Heart right ventricle (tissue), 16 donors: ENCODE measurements at regions not wholly inside any gene's neighbourhood (a gene's known extent, or its start where the extent isn't known, plus 50 kb on each side); places are given as distances from the start of the nearest gene placed in this dataset.

Experiments
- ATAC-seq, 8 donors: fragments of 200-7000 bp; cut with Tn5 transposase; one replicate each; pipeline ENCODE4 v1.9.1; 2020; ENCODE audit warnings: mild to moderate bottlenecking in 8 of 8, moderate library complexity in 8 of 8, moderate number of reproducible peaks in 1 of 8
- DNase-seq, 2 donors: peaks; one replicate each; pipeline ENCODE4 v3.0.0-alpha.2; 2020
- H3K27ac ChIP-seq, 10 donors: fragments of 200-600 bp; sonication (generic) in 2 of 10; one replicate each; pipeline versions ENCODE4 v1.5.0 to v1.8.0; 2020 to 2022; ENCODE audit warnings: mild to moderate bottlenecking in 3 of 10
- H3K27me3 ChIP-seq, 7 donors: fragments of 200-600 bp; one replicate each; pipeline ENCODE4 v1.8.0; 2021 to 2022; ENCODE audit warnings: mild to moderate bottlenecking in 2 of 7
- H3K36me3 ChIP-seq, 9 donors: fragments of 200-600 bp; sonication (generic) in 1 of 9; one replicate each; pipeline versions ENCODE4 v1.5.0 to v1.8.0; 2020 to 2022; ENCODE audit warnings: mild to moderate bottlenecking in 2 of 9
- H3K4me1 ChIP-seq, 9 donors: fragments of 200-600 bp; sonication (generic) in 1 of 9; one replicate each; pipeline versions ENCODE4 v1.5.0 to v1.8.0; 2020 to 2022; ENCODE audit warnings: mild to moderate bottlenecking in 4 of 9
- H3K4me3 ChIP-seq, 10 donors: fragments of 200-600 bp; sonication (generic) in 2 of 10; one replicate each; pipeline versions ENCODE4 v1.5.0 to v1.8.0; 2020 to 2022; ENCODE audit warnings: mild to moderate bottlenecking in 7 of 10, moderate library complexity in 2 of 10
- H3K9me3 ChIP-seq, 11 donors: fragments of 200-600 bp in 10 of 11; sonication (generic) in 2 of 11; one replicate each; pipeline versions ENCODE4 v1.5.0 to v1.8.0; 2013 to 2022; ENCODE audit warnings: mild to moderate bottlenecking in 2 of 11, control low read depth in 1 of 11, moderate library complexity in 1 of 11
- WGBS, 2 donors: extraction: QIAGEN DNeasy Blood & Tissue Kit; methylation state at CpG; one replicate each; pipeline ENCODE4 v1.1.7; 2013; ENCODE audit warnings: inconsistent platforms in 1 of 2; 5-methylcytosine and 5-hydroxymethylcytosine counted together
- intact Hi-C, 10 donors: fragments of 100-400 bp; cut with DNase I; formaldehyde crosslinking; loops; one replicate each; pipeline versions ENCODE4 v1.11.1 to v1.14.2; 2022
- TF ChIP-seq, protein P1 (sequence below), 9 donors: fragments of 200-600 bp; sonication (generic) in 2 of 9; IDR thresholded peaks; one replicate each; pipeline versions ENCODE4 v1.5.0 to v1.8.0; 2021 to 2022; ENCODE audit warnings: antibody characterized with exemption in 9 of 9, mild to moderate bottlenecking in 5 of 9, moderate library complexity in 1 of 9
- donor health status: Arrhythmogenic right ventricular cardiomyopathy.
- donor health status: ischemic (EF 13 %, LVEDD 7.1; RV severe dilation, severe dysfunction).
- donor health status: healthy with polysubstance abuse.
- donor health status: DM: no; HTN: yes; CAD: no.
- donor health status: DM: no; HTN: no; CAD: no.
- donor health status: ischemic (EF 25% LVEDD 6.9; RV normal size, moderate dysfunction).
- donor health status: ischemic (EF 25% LVEDD 5.7; RV mildly dilated, moderate dysfunction).
- donor health status: healthy.
- donor health status: DM: yes; HTN: yes; CAD: no.
- donor health status: Ischemic cardiomyopathy.
- donor health status: ischemic (EF 35%, LVEDD 5.7; RV mildly dilated, moderate dysfunction).
- donor health status: nonischemic (EF 11% LVEDD 7.7; RV severe dilation, severe dysfunction).
- donor health status: DM: yes; HTN: yes; CAD: no.
- donor health status: PGD.
- donor health status: ischemic (EF 29% LVEDD 5.4; RV normal size, mild dysfunction).
- donor health status: nonischemic (EF 23%, LVEDD 6.1; RV moderate dilation, normal function).

DNA sequence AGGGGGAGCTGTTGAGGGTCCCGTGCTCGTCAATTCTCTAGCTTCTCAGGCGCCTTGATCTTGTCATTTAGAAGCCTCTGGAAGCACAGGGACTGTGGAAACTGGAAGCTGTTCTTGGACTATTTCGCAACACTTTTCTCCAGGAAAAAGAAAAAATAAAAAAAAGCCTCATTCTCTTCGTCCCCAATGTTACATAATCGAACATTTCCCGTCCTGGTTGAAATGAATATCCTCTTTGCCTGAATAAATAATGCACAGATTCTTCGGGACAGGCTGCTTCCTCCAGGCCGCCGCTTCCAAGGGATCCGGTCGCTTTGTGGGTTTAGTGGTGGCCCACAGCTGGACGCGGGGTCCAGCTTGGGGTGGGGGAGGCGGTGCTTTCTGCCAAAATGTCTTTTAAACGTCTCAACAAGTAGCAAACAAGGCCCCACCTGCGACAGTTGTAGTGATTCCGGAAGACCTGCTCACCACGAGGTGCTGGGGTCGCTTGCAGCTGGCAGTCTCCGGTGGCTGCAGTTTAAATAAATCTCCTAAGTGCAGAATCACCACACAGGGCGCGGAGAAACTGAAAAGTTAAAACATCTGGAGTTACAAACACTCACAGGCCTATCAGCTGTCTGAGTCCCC is 125.9 kb upstream of the ESR1 start:
- H3K27ac ChIP-seq: peak overlapping the region in 9 of 10 donors; percentile 31 to 80 (median 54)
- H3K27me3 ChIP-seq: peaks cover 0 to 8% (median 0%) of the 10 kb centered on the region in 7 donors
- intact Hi-C loops: loop anchor here in 1 of 10 donors (10.0 kb wide), 1 partner anchor 443 kb away; no protein-coding TSS in a partner anchor
- no peaks in the 10 kb centered on the region for H3K9me3 ChIP-seq
- peak overlapping the region in 6 of 10 donors; percentile 13 to 32 (median 24) for H3K4me3 ChIP-seq
- WGBS, 2 donors: 41 to 48% methylated on average over 23 of the region's 23 CpGs
- peaks cover 0 to 17% (median 0%) of the 10 kb centered on the region in 9 donors for H3K4me1 ChIP-seq
- TF ChIP-seq, protein P1, sequence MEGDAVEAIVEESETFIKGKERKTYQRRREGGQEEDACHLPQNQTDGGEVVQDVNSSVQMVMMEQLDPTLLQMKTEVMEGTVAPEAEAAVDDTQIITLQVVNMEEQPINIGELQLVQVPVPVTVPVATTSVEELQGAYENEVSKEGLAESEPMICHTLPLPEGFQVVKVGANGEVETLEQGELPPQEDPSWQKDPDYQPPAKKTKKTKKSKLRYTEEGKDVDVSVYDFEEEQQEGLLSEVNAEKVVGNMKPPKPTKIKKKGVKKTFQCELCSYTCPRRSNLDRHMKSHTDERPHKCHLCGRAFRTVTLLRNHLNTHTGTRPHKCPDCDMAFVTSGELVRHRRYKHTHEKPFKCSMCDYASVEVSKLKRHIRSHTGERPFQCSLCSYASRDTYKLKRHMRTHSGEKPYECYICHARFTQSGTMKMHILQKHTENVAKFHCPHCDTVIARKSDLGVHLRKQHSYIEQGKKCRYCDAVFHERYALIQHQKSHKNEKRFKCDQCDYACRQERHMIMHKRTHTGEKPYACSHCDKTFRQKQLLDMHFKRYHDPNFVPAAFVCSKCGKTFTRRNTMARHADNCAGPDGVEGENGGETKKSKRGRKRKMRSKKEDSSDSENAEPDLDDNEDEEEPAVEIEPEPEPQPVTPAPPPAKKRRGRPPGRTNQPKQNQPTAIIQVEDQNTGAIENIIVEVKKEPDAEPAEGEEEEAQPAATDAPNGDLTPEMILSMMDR (IDR thresholded peaks at IDR 0.05): no peak
- peak in 1 of 2 donors; percentile 18 for DNase-seq
- peak in 7 of 8 donors; percentile 30 to 67 (median 57) for ATAC-seq
- H3K36me3 ChIP-seq: no peaks in the 10 kb centered on the region

DNA sequence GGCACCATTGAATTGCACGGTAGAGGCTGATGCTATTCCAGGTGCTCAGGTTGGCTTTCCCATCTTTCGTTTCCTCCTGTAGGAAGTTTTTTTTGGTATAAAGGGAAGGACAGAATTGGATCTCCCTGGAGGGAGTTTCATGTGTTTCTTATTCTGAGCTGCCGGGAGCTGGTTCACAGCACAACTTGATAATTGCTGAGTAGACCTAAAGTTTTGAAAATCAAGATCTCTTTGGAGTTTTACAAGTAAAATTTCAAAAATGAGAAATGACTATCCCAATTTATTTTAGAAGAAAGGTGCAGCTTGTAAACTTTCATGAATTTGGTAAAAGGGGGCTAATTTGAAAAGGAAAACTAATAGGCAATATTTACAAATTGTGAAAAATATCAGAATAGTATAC is 125.2 kb upstream of the ESR1 start:
- no peak for ATAC-seq
- Histone ChIP-seq H3K4me3 (no peak overlapping the region), H3K9me3 (no peaks in the 10 kb centered on the region), H3K36me3 (no peaks in the 10 kb centered on the region), H3K27me3 (peaks cover 0 to 8% (median 0%) of the 10 kb centered on the region in 7 donors), H3K27ac (peak overlapping the region in 5 of 10 donors; percentile 41 to 80 (median 68)), H3K4me1 (peaks cover 0 to 17% (median 0%) of the 10 kb centered on the region in 9 donors)
- TF ChIP-seq, protein P1 (IDR thresholded peaks at IDR 0.05): no peak
- intact Hi-C loops: loop anchor here in 1 of 10 donors (10.0 kb wide), 1 partner anchor 443 kb away; no protein-coding TSS in a partner anchor
- 44 to 56% methylated on average over 3 of the region's 3 CpGs for WGBS, 2 donors
- no peak for DNase-seq

DNA sequence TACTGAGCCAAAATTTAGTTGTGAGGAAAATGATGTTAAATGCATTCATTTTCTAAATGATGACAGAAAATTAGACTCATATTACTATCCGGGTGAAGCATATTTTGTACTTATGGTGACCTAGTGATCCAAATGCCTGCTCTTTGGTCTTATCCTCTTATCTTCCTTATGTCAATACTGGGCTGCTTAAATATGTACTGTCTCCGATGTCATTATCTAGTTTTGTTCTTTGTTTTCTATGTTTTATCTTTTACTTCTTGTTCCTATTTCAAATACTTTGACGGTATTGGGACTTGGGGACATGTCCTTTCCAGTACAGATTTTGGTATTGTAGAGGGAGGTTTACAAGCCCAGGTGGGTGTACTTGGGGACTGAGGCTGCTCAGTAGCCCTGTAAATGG is 124.6 kb upstream of the ESR1 start:
- no peak for ATAC-seq
- 27 to 43% methylated on average over 3 of the region's 3 CpGs for WGBS, 2 donors
- H3K27me3 ChIP-seq: peaks cover 0 to 8% (median 0%) of the 10 kb centered on the region in 7 donors
- H3K27ac ChIP-seq: no peak overlapping the region
- no peak for DNase-seq
- TF ChIP-seq, protein P1 (IDR thresholded peaks at IDR 0.05): no peak
- no peak overlapping the region for H3K4me3 ChIP-seq
- H3K36me3 ChIP-seq: no peaks in the 10 kb centered on the region
- intact Hi-C loops: loop anchor here in 1 of 10 donors (10.0 kb wide), 1 partner anchor 442 kb away; no protein-coding TSS in a partner anchor
- no peaks in the 10 kb centered on the region for H3K9me3 ChIP-seq
- H3K4me1 ChIP-seq: peaks cover 0 to 17% (median 0%) of the 10 kb centered on the region in 9 donors

GRCh38 chr6:151683381-151683780 is 124.1 kb upstream of the ESR1 start:
- TF ChIP-seq, protein P1 (IDR thresholded peaks at IDR 0.05): no peak
- Histone ChIP-seq H3K4me3 (no peak overlapping the region), H3K27ac (no peak overlapping the region), H3K27me3 (peaks cover 0 to 8% (median 0%) of the 10 kb centered on the region in 7 donors), H3K9me3 (no peaks in the 10 kb centered on the region), H3K4me1 (peaks cover 0 to 17% (median 0%) of the 10 kb centered on the region in 9 donors), H3K36me3 (no peaks in the 10 kb centered on the region)
- intact Hi-C loops: loop anchor here in 1 of 10 donors (10.0 kb wide), 1 partner anchor 441 kb away; no protein-coding TSS in a partner anchor
- DNase-seq (no peak), ATAC-seq (no peak)
- 56 to 63% methylated on average over 1 of the region's 1 CpG for WGBS, 2 donors
